PFSK-1 (cell line): ENCODE measurements at regions not wholly inside any gene's neighbourhood (a gene's known extent, or its start where the extent isn't known, plus 50 kb on each side); places are given as distances from the start of the nearest gene placed in this dataset.

ENCODE experiments used
- POLR2AphosphoS5 ChIP-seq: IDR thresholded peaks from 2 replicates; pipeline ENCODE4 v1.6.1; 2012; ENCODE audit warnings: low read depth, mild to moderate bottlenecking, control low read depth, low read length, moderate library complexity
- SIN3A ChIP-seq: IDR thresholded peaks from 2 replicates; pipeline ENCODE4 v1.6.1; 2012; ENCODE audit warnings: mild to moderate bottlenecking, low read length, moderate library complexity, borderline replicate concordance; ENCODE audit not compliant: insufficient read depth
- TAF1 ChIP-seq: IDR thresholded peaks from 2 replicates; pipeline ENCODE4 v1.6.1; 2012; ENCODE audit warnings: low read length, control low read depth, borderline replicate concordance; ENCODE audit not compliant: insufficient read depth
- TF ChIP-seq, protein P1 (sequence below), 2 experiments: IDR thresholded peaks; 2 replicates each; pipeline versions ENCODE4 v1.6.1 to v1.8.0; 2011 to 2012; ENCODE audit warnings: low read depth in 2 of 2, low read length in 2 of 2, control low read depth in 1 of 2, inconsistent platforms in 1 of 2, mild to moderate bottlenecking in 1 of 2, moderate library complexity in 1 of 2; ENCODE audit not compliant: insufficient read depth in 1 of 2

DNA sequence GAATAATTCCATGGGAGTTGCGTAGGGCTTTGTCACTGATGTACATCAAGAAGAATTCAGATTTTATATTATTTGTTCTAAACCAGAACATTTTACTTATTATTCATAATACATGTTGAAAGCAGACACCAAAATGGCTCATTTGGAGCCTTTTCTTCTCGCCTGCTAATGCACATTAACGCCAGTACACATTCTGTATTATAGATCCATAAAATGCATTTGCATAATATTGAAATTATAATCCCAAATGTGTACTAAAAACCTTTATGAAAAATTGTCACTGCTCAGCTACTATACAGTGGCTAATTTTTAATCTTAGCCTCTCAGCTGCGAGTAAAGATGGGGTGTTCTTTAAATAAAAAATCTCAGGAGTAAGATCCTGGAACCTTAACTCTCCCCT lies 452.2 kb upstream of the HNRNPA3 start:
- TF ChIP-seq, protein P1, sequence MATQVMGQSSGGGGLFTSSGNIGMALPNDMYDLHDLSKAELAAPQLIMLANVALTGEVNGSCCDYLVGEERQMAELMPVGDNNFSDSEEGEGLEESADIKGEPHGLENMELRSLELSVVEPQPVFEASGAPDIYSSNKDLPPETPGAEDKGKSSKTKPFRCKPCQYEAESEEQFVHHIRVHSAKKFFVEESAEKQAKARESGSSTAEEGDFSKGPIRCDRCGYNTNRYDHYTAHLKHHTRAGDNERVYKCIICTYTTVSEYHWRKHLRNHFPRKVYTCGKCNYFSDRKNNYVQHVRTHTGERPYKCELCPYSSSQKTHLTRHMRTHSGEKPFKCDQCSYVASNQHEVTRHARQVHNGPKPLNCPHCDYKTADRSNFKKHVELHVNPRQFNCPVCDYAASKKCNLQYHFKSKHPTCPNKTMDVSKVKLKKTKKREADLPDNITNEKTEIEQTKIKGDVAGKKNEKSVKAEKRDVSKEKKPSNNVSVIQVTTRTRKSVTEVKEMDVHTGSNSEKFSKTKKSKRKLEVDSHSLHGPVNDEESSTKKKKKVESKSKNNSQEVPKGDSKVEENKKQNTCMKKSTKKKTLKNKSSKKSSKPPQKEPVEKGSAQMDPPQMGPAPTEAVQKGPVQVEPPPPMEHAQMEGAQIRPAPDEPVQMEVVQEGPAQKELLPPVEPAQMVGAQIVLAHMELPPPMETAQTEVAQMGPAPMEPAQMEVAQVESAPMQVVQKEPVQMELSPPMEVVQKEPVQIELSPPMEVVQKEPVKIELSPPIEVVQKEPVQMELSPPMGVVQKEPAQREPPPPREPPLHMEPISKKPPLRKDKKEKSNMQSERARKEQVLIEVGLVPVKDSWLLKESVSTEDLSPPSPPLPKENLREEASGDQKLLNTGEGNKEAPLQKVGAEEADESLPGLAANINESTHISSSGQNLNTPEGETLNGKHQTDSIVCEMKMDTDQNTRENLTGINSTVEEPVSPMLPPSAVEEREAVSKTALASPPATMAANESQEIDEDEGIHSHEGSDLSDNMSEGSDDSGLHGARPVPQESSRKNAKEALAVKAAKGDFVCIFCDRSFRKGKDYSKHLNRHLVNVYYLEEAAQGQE (IDR thresholded peaks at IDR 0.05; ENCODE audit: insufficient read depth in 1 of 2, low read depth in 2 of 2, low read length in 2 of 2): no peak
- TF ChIP-seq POLR2AphosphoS5: no peak
- no peak for TF ChIP-seq SIN3A
- TF ChIP-seq TAF1: no peak
